Endothelial cell of umbilical vein (primary cell): ENCODE measurements at regions not wholly inside any gene's neighbourhood (a gene's known extent, or its start where the extent isn't known, plus 50 kb on each side); places are given as distances from the start of the nearest gene placed in this dataset.
"Not testable (repeated sequence)": the region's sequence is repeated elsewhere in the genome, so short reads cannot be mapped to it uniquely, and the experiment has no call there.

Experiments
- BruUV-seq: library from RNA; stranded (reverse); fragments of 400-500 nt; replicated peaks from 2 replicates; lab custom pipeline; 2021; lab: Mats Ljungman, UMichigan
- CTCF ChIA-PET: fragments of 300-600, 350-600 bp; sonication (Branson Sonifier 250); formaldehyde crosslinking; loops from one replicate; lab custom pipeline; 2021; ENCODE audit warnings: antibody characterized with exemption, inconsistent platforms; lab: Charles Lee
- POLR2A ChIA-PET: fragments of 300-600, 350-600 bp; sonication (Branson Sonifier 250); formaldehyde crosslinking; loops from one replicate; lab custom pipeline; 2021; ENCODE audit warnings: antibody characterized with exemption, inconsistent platforms; lab: Charles Lee
- DNase-seq: peaks from one replicate; pipeline ENCODE4 v3.0.0-alpha.2; 2011; ENCODE audit warnings: low read depth, low spot score
- FAIRE-seq: peaks from 2 replicates; lab custom pipeline; 2011; peaks lifted over from hg19 to GRCh38; lab: Jason Lieb, UNC
- H2AFZ ChIP-seq: 2 replicates; pipeline ENCODE4 v1.6.0; 2012; ENCODE audit warnings: low read depth, low read length, control low read depth, inconsistent platforms
- H3K27ac ChIP-seq: 2 replicates; pipeline ENCODE4 v1.5.1; 2011; ENCODE audit warnings: low read depth, mild to moderate bottlenecking, control low read depth, low read length, moderate library complexity; ENCODE audit not compliant: insufficient read depth
- H3K27me3 ChIP-seq, 2 experiments: 2 replicates each; pipeline versions ENCODE4 v1.6.0 to v1.6.1; 2011; ENCODE audit warnings: low read length in 2 of 2, mixed read lengths in 1 of 2; ENCODE audit not compliant: control insufficient read depth in 2 of 2, insufficient read depth in 2 of 2
- H3K36me3 ChIP-seq, 2 experiments: 2 replicates in 1 of 2; 3 replicates in 1 of 2; pipeline ENCODE4 v1.5.1; 2011; ENCODE audit warnings: low read length in 2 of 2, mild to moderate bottlenecking in 1 of 2, moderate library complexity in 1 of 2; ENCODE audit not compliant: control insufficient read depth in 2 of 2, insufficient read depth in 2 of 2; ENCODE audit errors: extremely low read depth in 1 of 2
- H3K4me1 ChIP-seq: 3 replicates; pipeline ENCODE4 v1.5.1; 2011; ENCODE audit warnings: mild to moderate bottlenecking, low read length; ENCODE audit not compliant: control insufficient read depth, insufficient read depth; ENCODE audit errors: extremely low read depth
- H3K4me2 ChIP-seq: 2 replicates; pipeline ENCODE4 v1.6.1; 2011; ENCODE audit warnings: low read length, control low read depth, mixed read lengths; ENCODE audit not compliant: insufficient read depth
- H3K4me3 ChIP-seq, 3 experiments: fragments of 200-600 bp in 1 of 3; sonication (generic), shearing (Covaris generic) in 1 of 3; replicated peaks in 1 of 3; 2 replicates each; pipeline ENCODE4 v1.5.1; 2011 to 2016; ENCODE audit warnings: control low read depth in 3 of 3, low read length in 3 of 3, mild to moderate bottlenecking in 2 of 3, inconsistent platforms in 1 of 3, low read depth in 1 of 3, moderate library complexity in 1 of 3; ENCODE audit not compliant: insufficient read depth in 1 of 3
- H3K79me2 ChIP-seq: 2 replicates; pipeline ENCODE4 v1.6.0; 2012; ENCODE audit warnings: low read length, inconsistent platforms; ENCODE audit not compliant: control insufficient read depth, insufficient read depth
- H3K9ac ChIP-seq: replicated peaks from 2 replicates; pipeline ENCODE3; 2011; ENCODE audit warnings: low read length, control low read depth; ENCODE audit not compliant: insufficient read depth; ENCODE audit errors: extremely low read depth
- H3K9me1 ChIP-seq: replicated peaks from 3 replicates; pipeline ENCODE4 v1.6.0; 2011; ENCODE audit warnings: mild to moderate bottlenecking, low read length; ENCODE audit not compliant: control insufficient read depth, insufficient read depth; ENCODE audit errors: extremely low read depth
- H3K9me3 ChIP-seq: replicated peaks from 2 replicates; pipeline ENCODE4 v1.5.1; 2012; ENCODE audit warnings: low read length, inconsistent platforms; ENCODE audit not compliant: control insufficient read depth, insufficient read depth
- H4K20me1 ChIP-seq: replicated peaks from 2 replicates; pipeline ENCODE3; 2011; ENCODE audit warnings: mild to moderate bottlenecking, low read length; ENCODE audit not compliant: control insufficient read depth, insufficient read depth; ENCODE audit errors: extremely low read depth
- EZH2 ChIP-seq: IDR thresholded peaks from 2 replicates; pipeline ENCODE4 v1.6.1; 2012; ENCODE audit warnings: borderline replicate concordance, low read depth, mild to moderate bottlenecking, moderate library complexity, low read length, inconsistent platforms; ENCODE audit not compliant: severe bottlenecking
- FOS ChIP-seq: IDR thresholded peaks from 2 replicates; pipeline ENCODE4 v1.6.1; 2011; ENCODE audit warnings: mild to moderate bottlenecking, low read length, moderate library complexity, borderline replicate concordance; ENCODE audit not compliant: insufficient read depth
- GATA2 ChIP-seq: IDR thresholded peaks from 2 replicates; pipeline ENCODE4 v1.7.0; 2011; ENCODE audit warnings: low read depth, mild to moderate bottlenecking, moderate library complexity, mixed read lengths, low read length; ENCODE audit not compliant: insufficient read length, insufficient read depth
- JUN ChIP-seq: IDR thresholded peaks from 2 replicates; pipeline ENCODE4 v1.6.1; 2011; ENCODE audit warnings: borderline replicate concordance, low read depth; ENCODE audit not compliant: insufficient read length, insufficient read depth
- MYC ChIP-seq: IDR thresholded peaks from one replicate; pipeline ENCODE4 v1.6.1; 2011; ENCODE audit warnings: mild to moderate bottlenecking, low read depth, low read length
- POLR2A ChIP-seq: IDR thresholded peaks from 2 replicates; pipeline ENCODE4 v1.6.1; 2012; ENCODE audit warnings: low read depth, mild to moderate bottlenecking, control low read depth, low read length
- POLR2AphosphoS5 ChIP-seq: IDR thresholded peaks from 2 replicates; pipeline ENCODE4 v1.6.1; 2012; ENCODE audit warnings: low read depth, mild to moderate bottlenecking, control low read depth, low read length, moderate library complexity; ENCODE audit not compliant: insufficient read depth
- dilution Hi-C: fragments of 300-500 bp; cut with MboI; formaldehyde crosslinking; loops from one replicate; pipeline ENCODE4 v1.15.0; 2019; ENCODE audit warnings: low sequenced_read_pairs; ENCODE audit not compliant: extremely low pct_ligation_motif_present
- intact Hi-C: fragments of 100-400 bp; cut with micrococcal nuclease; formaldehyde crosslinking; loops from one replicate; pipeline ENCODE4 v1.10.0; 2022
- TF ChIP-seq, protein P1 (sequence below): IDR thresholded peaks from 2 replicates; pipeline ENCODE4 v1.6.1; 2011; ENCODE audit not compliant: insufficient read depth, insufficient read length
- TF ChIP-seq, protein P2 (sequence below), 2 donors: IDR thresholded peaks; 1 replicate in 1 of 2; 2 replicates in 1 of 2; pipeline ENCODE4 v1.5.1; 2011; ENCODE audit warnings: low read length in 2 of 2, mild to moderate bottlenecking in 2 of 2, moderate library complexity in 2 of 2, control low read depth in 1 of 2, inconsistent platforms in 1 of 2, low read depth in 1 of 2; ENCODE audit not compliant: insufficient read depth in 1 of 2; ENCODE audit errors: extremely low read depth in 1 of 2

- dilution Hi-C loops, result no loop called here
- ChIA-PET CTCF (interaction anchor here (1.2 kb wide), 1 partner anchor 12 kb away, joined by 3 read pairs; no protein-coding TSS in a partner anchor), POLR2A (no interaction called here)
- Histone ChIP-seq H3K27ac (no peak overlapping the region), H3K9me1 (no peaks in the 10 kb centered on the region), H3K9ac (no peak overlapping the region), H3K9me3 (no peaks in the 10 kb centered on the region), H4K20me1 (no peaks in the 10 kb centered on the region), H3K4me3 (no peak overlapping the region), H3K79me2 (no peaks in the 10 kb centered on the region), H3K27me3 (no peaks in the 10 kb centered on the region), H2AFZ (no peak overlapping the region), H3K4me1 (no peaks in the 10 kb centered on the region), H3K4me2 (no peak overlapping the region), H3K36me3 (no peaks in the 10 kb centered on the region)
- intact Hi-C loops, result no loop called here
- DNase-seq (no peak), FAIRE-seq (no peak)
- no peak for TF ChIP-seq JUN
- no peak for TF ChIP-seq POLR2A
- TF ChIP-seq, protein P1, sequence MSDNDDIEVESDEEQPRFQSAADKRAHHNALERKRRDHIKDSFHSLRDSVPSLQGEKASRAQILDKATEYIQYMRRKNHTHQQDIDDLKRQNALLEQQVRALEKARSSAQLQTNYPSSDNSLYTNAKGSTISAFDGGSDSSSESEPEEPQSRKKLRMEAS, result no peak
- no peak for TF ChIP-seq FOS
- TF ChIP-seq MYC, result no peak
- TF ChIP-seq, protein P2, sequence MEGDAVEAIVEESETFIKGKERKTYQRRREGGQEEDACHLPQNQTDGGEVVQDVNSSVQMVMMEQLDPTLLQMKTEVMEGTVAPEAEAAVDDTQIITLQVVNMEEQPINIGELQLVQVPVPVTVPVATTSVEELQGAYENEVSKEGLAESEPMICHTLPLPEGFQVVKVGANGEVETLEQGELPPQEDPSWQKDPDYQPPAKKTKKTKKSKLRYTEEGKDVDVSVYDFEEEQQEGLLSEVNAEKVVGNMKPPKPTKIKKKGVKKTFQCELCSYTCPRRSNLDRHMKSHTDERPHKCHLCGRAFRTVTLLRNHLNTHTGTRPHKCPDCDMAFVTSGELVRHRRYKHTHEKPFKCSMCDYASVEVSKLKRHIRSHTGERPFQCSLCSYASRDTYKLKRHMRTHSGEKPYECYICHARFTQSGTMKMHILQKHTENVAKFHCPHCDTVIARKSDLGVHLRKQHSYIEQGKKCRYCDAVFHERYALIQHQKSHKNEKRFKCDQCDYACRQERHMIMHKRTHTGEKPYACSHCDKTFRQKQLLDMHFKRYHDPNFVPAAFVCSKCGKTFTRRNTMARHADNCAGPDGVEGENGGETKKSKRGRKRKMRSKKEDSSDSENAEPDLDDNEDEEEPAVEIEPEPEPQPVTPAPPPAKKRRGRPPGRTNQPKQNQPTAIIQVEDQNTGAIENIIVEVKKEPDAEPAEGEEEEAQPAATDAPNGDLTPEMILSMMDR (IDR thresholded peaks at IDR 0.05; ENCODE audit: extremely low read depth in 1 of 2, insufficient read depth in 1 of 2, low read depth in 1 of 2, low read length in 2 of 2), result no peak
- TF ChIP-seq POLR2AphosphoS5, result no peak
- TF ChIP-seq EZH2, result no peak
- TF ChIP-seq GATA2, result no peak
- BruUV-seq, result no TSS peak
Measured at GRCh38 chr7:113026941-113027340, 59.7 kb downstream of the GPR85 start.

DNA sequence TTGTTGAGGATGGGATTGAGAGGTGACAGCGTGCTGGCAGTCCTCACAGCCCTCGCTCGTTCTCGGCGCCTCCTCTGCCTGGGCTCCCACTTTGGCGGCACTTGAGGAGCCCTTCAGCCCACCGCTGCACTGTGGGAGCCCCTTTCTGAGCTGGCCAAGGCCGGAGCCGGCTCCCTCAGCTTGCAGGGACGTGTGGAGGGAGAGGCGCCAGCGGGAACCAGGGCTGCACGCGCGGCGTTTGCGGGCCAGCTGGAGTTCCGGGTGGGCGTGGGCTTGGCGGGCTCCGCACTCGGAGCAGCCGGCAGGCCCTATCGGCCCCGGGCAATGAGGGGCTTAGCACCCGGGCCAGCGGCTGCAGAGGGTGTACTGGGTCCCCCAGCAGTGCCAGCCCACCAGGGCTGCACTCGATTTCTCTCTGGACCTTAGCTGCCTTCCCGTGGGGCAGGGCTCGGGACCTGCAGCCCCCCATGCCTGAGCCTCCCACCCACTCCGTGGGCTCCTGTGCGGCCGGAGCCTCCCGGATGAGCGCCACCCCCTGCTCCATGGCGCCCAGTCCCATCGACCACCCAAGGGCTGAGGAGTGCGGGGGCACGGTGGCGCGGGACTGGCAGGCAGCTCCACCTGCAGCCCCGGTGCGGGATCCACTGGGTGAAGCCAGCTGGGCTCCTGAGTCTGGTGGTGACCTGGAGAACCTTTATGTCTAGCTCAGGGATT is 69.3 kb downstream of the GPR85 start:
- H3K9me3 ChIP-seq, BruUV-seq, DNase-seq, dilution Hi-C loops, H3K36me3 ChIP-seq, H3K27ac ChIP-seq, POLR2A ChIA-PET, H2AFZ ChIP-seq, H3K27me3 ChIP-seq, H3K4me2 ChIP-seq, H4K20me1 ChIP-seq, H3K9ac ChIP-seq, H3K4me3 ChIP-seq, H3K79me2 ChIP-seq, FAIRE-seq, intact Hi-C loops, H3K4me1 ChIP-seq, H3K9me1 ChIP-seq: not testable (repeated sequence)
- CTCF ChIA-PET, result interaction anchor here (1.1 kb wide), 1 partner anchor 404 kb away, joined by 4 read pairs; no protein-coding TSS in a partner anchor
